K562 (cell line): ENCODE measurements at regions not wholly inside any gene's neighbourhood (a gene's known extent, or its start where the extent isn't known, plus 50 kb on each side); places are given as distances from the start of the nearest gene placed in this dataset.

Experiments
- ATAC-seq: fragments of 200-7000 bp; cut with Tn5 transposase; 3 replicates; pipeline ENCODE4 v1.9.1; 2020; ENCODE audit warnings: moderate library complexity
- BruUV-seq: library from RNA; stranded (reverse); fragments of 400-500 nt; replicated peaks from 2 replicates; lab custom pipeline; 2021; lab: Mats Ljungman, UMichigan
- CTCF ChIA-PET: fragments of 300-600 bp; formaldehyde crosslinking; extraction: SDS; loops from one replicate; lab custom pipeline; 2021; ENCODE audit warnings: low intra/inter-chr PET ratio; lab: Yijun Ruan, JAX
- POLR2A ChIA-PET: fragments of 300-600, 350-650 bp; sonication (Branson Sonifier 250); formaldehyde crosslinking; extraction: SDS; loops from one replicate; lab custom pipeline; 2021; ENCODE audit warnings: antibody characterized with exemption, inconsistent platforms; lab: Yijun Ruan, JAX
- DNase-seq, 4 experiments: peaks; one replicate each; pipeline versions ENCODE4 v3.0.0 to v3.0.0-alpha.2; 2011 to 2018; ENCODE audit warnings: low spot score in 3 of 4, mixed read lengths in 3 of 4; ENCODE audit errors: extremely low read depth in 1 of 4
- FAIRE-seq: peaks from 2 replicates; lab custom pipeline; 2011; peaks lifted over from hg19 to GRCh38; lab: Jason Lieb, UNC
- H2AFZ ChIP-seq: 2 replicates; pipeline ENCODE4 v1.6.0; 2011; ENCODE audit warnings: low read depth, low read length, control low read depth, inconsistent platforms
- H3K27ac ChIP-seq: fragments of 200-600 bp; 3 replicates; pipeline ENCODE4 v1.8.0; 2011; ENCODE audit warnings: low read depth, mild to moderate bottlenecking, control low read depth, inconsistent platforms, low read length, moderate library complexity, mixed read lengths; ENCODE audit errors: extremely low read depth
- H3K27me3 ChIP-seq, 2 experiments: fragments of 300-600 bp in 1 of 2; 2 replicates in 1 of 2; 3 replicates in 1 of 2; pipeline versions ENCODE4 v1.6.0 to v1.8.0; 2011; ENCODE audit warnings: inconsistent platforms in 2 of 2, low read length in 2 of 2, mild to moderate bottlenecking in 1 of 2, mixed read lengths in 1 of 2, moderate library complexity in 1 of 2; ENCODE audit not compliant: control insufficient read depth in 2 of 2, insufficient read depth in 2 of 2
- H3K36me3 ChIP-seq: fragments of 300-600 bp; 3 replicates; pipeline ENCODE4 v1.8.0; 2011; ENCODE audit warnings: mild to moderate bottlenecking, low read length, inconsistent platforms; ENCODE audit not compliant: control insufficient read depth, insufficient read depth
- H3K4me1 ChIP-seq, 2 experiments: fragments of 200-600 bp in 1 of 2; replicated peaks in 1 of 2; 2 replicates in 1 of 2; 3 replicates in 1 of 2; pipeline versions ENCODE4 v1.5.1 to v1.8.0; 2011; ENCODE audit warnings: inconsistent platforms in 2 of 2, low read length in 2 of 2, mild to moderate bottlenecking in 1 of 2, mixed read lengths in 1 of 2, moderate library complexity in 1 of 2; ENCODE audit not compliant: control insufficient read depth in 2 of 2, insufficient read depth in 2 of 2
- H3K4me2 ChIP-seq: 2 replicates; pipeline ENCODE4 v1.6.1; 2011; ENCODE audit warnings: low read length, control low read depth, inconsistent platforms, mixed read lengths; ENCODE audit not compliant: insufficient read depth
- H3K4me3 ChIP-seq: fragments of 200-600 bp; sonication (generic), shearing (Covaris generic); 2 replicates; pipeline ENCODE4 v1.5.1; 2016; ENCODE audit warnings: control low read depth, inconsistent platforms
- H3K79me2 ChIP-seq: fragments of 200-600 bp; 3 replicates; pipeline ENCODE4 v1.8.0; 2011; ENCODE audit warnings: low read length, inconsistent platforms; ENCODE audit not compliant: control insufficient read depth, insufficient read depth
- H3K9ac ChIP-seq, 2 experiments: 2 replicates each; pipeline versions ENCODE4 v1.6.0 to v1.6.1; 2011; ENCODE audit warnings: low read depth in 2 of 2, low read length in 2 of 2, control low read depth in 1 of 2, inconsistent platforms in 1 of 2, mild to moderate bottlenecking in 1 of 2, mixed read lengths in 1 of 2; ENCODE audit not compliant: insufficient read depth in 1 of 2
- H3K9me1 ChIP-seq: one replicate; pipeline ENCODE4 v1.6.0; 2011; ENCODE audit warnings: inconsistent platforms, mild to moderate bottlenecking, low read length, moderate library complexity; ENCODE audit not compliant: control insufficient read depth, insufficient read depth
- H3K9me3 ChIP-seq: replicated peaks from 2 replicates; pipeline ENCODE4 v1.5.1; 2011; ENCODE audit warnings: low read depth, low read length, inconsistent platforms; ENCODE audit not compliant: control insufficient read depth, insufficient read depth
- H4K20me1 ChIP-seq: replicated peaks from 2 replicates; pipeline ENCODE4 v1.6.1; 2011; ENCODE audit warnings: low read length, inconsistent platforms, mixed read lengths; ENCODE audit not compliant: control insufficient read depth, insufficient read depth
- MAFF ChIP-seq: IDR thresholded peaks from 2 replicates; pipeline ENCODE4 v1.6.1; 2012; ENCODE audit warnings: low read length, improper control_type of control experiment
- THRAP3 ChIP-seq: fragments of 450-650 bp; IDR thresholded peaks from 2 replicates; pipeline ENCODE4 v1.6.1; 2016; ENCODE audit warnings: mild to moderate bottlenecking, inconsistent platforms, borderline replicate concordance
- UBTF ChIP-seq, 2 experiments: IDR thresholded peaks; 2 replicates each; pipeline ENCODE4 v1.6.1; 2012; ENCODE audit warnings: improper control_type of control experiment in 2 of 2, low read depth in 2 of 2, low read length in 2 of 2, borderline replicate concordance in 1 of 2
- ZNF561 ChIP-seq: fragments of 450-650 bp; formaldehyde crosslinking; conservative IDR thresholded peaks from 2 replicates; pipeline ENCODE4 v1.4.0; 2020; ENCODE audit warnings: mild to moderate bottlenecking, moderate library complexity
- WGBS: fragments of 100-300 bp; shearing (Covaris generic); methylation state at CpG from one replicate; pipeline ENCODE4 v1.1.6; 2016; ENCODE audit warnings: low coverage, mixed read lengths; ENCODE audit not compliant: insufficient coverage; ENCODE audit errors: missing lambda C conversion rate; 5-methylcytosine and 5-hydroxymethylcytosine counted together
- in situ Hi-C: fragments of 300-500 bp; cut with MboI; formaldehyde crosslinking; loops from 4 replicates; pipeline ENCODE4 v1.15.0; 2018; ENCODE audit warnings: inconsistent platforms, mixed read lengths
- intact Hi-C: fragments of 100-400 bp; cut with micrococcal nuclease; formaldehyde crosslinking; loops from 2 replicates; pipeline ENCODE4 v1.14.2; 2022

- no peak for FAIRE-seq
- intact Hi-C loops: no loop called here
- Histone ChIP-seq H3K9me1 (no peaks in the 10 kb centered on the region), H3K9ac (no peak overlapping the region), H3K4me2 (no peak overlapping the region), H2AFZ (no peak overlapping the region)
- CTCF ChIA-PET: no interaction called here
- TF ChIP-seq MAFF (no peak), ZNF561 (CRISPR knock-in tag) (no peak), THRAP3 (no peak), UBTF (IDR thresholded peaks at IDR 0.05; ENCODE audit: borderline replicate concordance in 1 of 2, low read depth in 2 of 2, low read length in 2 of 2) (no peak)
- TF ChIP-seq, all 486 proteins: peak for 0
- Histone ChIP-seq H3K4me1 (no peaks in the 10 kb centered on the region), H3K36me3 (no peaks in the 10 kb centered on the region), H4K20me1 (no peaks in the 10 kb centered on the region), H3K4me3 (no peak overlapping the region), H3K27ac (no peak overlapping the region), H3K79me2 (no peaks in the 10 kb centered on the region), H3K27me3 (peaks cover 0 to 8% of the 10 kb centered on the region in 2 experiments; a peak in 1 of 5 replicates), H3K9me3 (no peaks in the 10 kb centered on the region)
- POLR2A ChIA-PET: interaction anchor here (0.8 to 1.0 kb wide), 2 partner anchors 11 to 12 kb away, joined by 4 read pairs; no protein-coding TSS in a partner anchor
- in situ Hi-C loops: no loop called here
- ATAC-seq: no peak
- BruUV-seq: no TSS peak
- WGBS: under 1% methylated on average over 5 of the region's 5 CpGs
- DNase-seq: no peak
Measured at GRCh38 chr7:153920126-153920525, 132.1 kb upstream of the DPP6 start.
